ENCODE measurements at regions not wholly inside any gene's neighbourhood (a gene's known extent, or its start where the extent isn't known, plus 50 kb on each side); places are given as distances from the start of the nearest gene placed in this dataset.

- TF ChIP-seq RNF2 (IDR thresholded peaks at IDR 0.05; ENCODE audit: borderline replicate concordance, low read depth, low read length, missing control alignments, poor library complexity, severe bottlenecking): no peak
- no peak for TF ChIP-seq ASH2L (IDR thresholded peaks at IDR 0.05; ENCODE audit: low read length)
- no peak for TF ChIP-seq TCF12 (IDR thresholded peaks at IDR 0.05; ENCODE audit: low read depth, low read length)
- no peak for TF ChIP-seq CBX5 (IDR thresholded peaks at IDR 0.05; ENCODE audit: low read depth, low read length)
- no peak for TF ChIP-seq GTF2F1 (IDR thresholded peaks at IDR 0.05; ENCODE audit: borderline replicate concordance, low read depth, low read length)
- no peak for TF ChIP-seq NRF1 (IDR thresholded peaks at IDR 0.05; ENCODE audit: low read depth, low read length)
Measured at GRCh38 chr9:78712903-78713613, 416.1 kb downstream of the PSAT1 start (continued).
